ENCODE measurements at regions not wholly inside any gene's neighbourhood (a gene's known extent, or its start where the extent isn't known, plus 50 kb on each side); places are given as distances from the start of the nearest gene placed in this dataset.

DNA sequence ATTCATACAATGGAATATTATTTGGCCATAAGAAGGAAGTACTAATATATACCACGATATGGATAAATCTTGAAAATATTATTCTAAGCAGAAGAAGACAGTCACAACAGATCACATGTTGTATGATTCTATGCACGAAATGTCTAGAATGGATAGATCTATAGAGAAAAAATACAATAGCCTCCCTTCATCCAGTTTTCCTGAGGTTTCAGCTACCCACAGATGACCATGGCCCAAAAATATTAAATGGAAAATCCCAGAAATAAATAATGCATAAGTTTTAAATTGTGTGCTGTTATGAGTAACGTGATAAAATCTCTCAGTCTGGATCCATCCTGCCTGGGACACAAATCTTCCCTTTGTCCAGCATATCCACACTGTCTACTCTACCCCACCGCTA, 162.2 kb upstream of the ST8SIA2 start (continued):
- TF ChIP-seq EZH2phosphoT487 (IDR thresholded peaks at IDR 0.05; ENCODE audit: unreplicated experiment) = no peak
- TF ChIP-seq ZNF114 (CRISPR knock-in tag; IDR thresholded peaks at IDR 0.05) = no peak
- TF ChIP-seq STAT1 (IDR thresholded peaks at IDR 0.05; ENCODE audit: unreplicated experiment) = no peak

DNA sequence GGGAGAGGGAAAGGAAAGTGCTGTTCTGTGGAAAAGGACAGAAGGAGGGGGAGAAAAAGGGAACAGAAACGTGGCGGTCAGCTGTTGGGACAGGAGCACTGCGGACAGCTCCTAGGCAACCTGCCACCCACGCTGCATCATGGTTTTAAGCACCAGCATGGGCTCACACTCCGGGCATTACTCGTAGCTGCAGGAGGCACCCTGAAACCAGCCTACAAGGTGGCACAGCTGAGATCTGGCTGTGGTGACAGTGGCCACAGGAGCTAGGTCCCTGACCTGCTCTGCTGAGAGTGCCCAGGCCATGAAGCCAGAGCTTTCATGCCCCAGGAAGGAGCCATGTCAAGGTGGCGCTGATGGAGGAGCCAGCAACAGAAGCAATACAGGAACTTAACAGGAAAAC, 161.4 kb upstream of the ST8SIA2 start:
- no peak for DNase-seq (ENCODE audit: low spot score)
- Mint-ChIP-seq H3K9me3 (no peaks in the 10 kb centered on the region), H3K27ac (no peak overlapping the region; the same call in 1 of the 2 replicates), H3K4me3 (no peak overlapping the region), H3K27me3 (ENCODE audit: insufficient read depth, low read depth, poor library complexity) (no peaks in the 10 kb centered on the region), H3K4me1 (no peaks in the 10 kb centered on the region), H3K36me3 (ENCODE audit: low read depth) (no peaks in the 10 kb centered on the region)
- H3K4me3 ChIP-seq = no peak overlapping the region
- H3K4me1 ChIP-seq (ENCODE audit: insufficient read depth) = no peaks in the 10 kb centered on the region
- no peak overlapping the region for H3K27ac ChIP-seq (ENCODE audit: low read depth)
- no peak overlapping the region for H3K4me2 ChIP-seq
- TF ChIP-seq STAT1 (IDR thresholded peaks at IDR 0.05; ENCODE audit: unreplicated experiment) (no peak), NANOG (IDR thresholded peaks at IDR 0.05; ENCODE audit: borderline replicate concordance) (no peak), POLR2AphosphoS5 (IDR thresholded peaks at IDR 0.05; ENCODE audit: low read depth) (no peak), ZNF114 (CRISPR knock-in tag; IDR thresholded peaks at IDR 0.05) (no peak)
- TF ChIP-seq, protein P1, sequence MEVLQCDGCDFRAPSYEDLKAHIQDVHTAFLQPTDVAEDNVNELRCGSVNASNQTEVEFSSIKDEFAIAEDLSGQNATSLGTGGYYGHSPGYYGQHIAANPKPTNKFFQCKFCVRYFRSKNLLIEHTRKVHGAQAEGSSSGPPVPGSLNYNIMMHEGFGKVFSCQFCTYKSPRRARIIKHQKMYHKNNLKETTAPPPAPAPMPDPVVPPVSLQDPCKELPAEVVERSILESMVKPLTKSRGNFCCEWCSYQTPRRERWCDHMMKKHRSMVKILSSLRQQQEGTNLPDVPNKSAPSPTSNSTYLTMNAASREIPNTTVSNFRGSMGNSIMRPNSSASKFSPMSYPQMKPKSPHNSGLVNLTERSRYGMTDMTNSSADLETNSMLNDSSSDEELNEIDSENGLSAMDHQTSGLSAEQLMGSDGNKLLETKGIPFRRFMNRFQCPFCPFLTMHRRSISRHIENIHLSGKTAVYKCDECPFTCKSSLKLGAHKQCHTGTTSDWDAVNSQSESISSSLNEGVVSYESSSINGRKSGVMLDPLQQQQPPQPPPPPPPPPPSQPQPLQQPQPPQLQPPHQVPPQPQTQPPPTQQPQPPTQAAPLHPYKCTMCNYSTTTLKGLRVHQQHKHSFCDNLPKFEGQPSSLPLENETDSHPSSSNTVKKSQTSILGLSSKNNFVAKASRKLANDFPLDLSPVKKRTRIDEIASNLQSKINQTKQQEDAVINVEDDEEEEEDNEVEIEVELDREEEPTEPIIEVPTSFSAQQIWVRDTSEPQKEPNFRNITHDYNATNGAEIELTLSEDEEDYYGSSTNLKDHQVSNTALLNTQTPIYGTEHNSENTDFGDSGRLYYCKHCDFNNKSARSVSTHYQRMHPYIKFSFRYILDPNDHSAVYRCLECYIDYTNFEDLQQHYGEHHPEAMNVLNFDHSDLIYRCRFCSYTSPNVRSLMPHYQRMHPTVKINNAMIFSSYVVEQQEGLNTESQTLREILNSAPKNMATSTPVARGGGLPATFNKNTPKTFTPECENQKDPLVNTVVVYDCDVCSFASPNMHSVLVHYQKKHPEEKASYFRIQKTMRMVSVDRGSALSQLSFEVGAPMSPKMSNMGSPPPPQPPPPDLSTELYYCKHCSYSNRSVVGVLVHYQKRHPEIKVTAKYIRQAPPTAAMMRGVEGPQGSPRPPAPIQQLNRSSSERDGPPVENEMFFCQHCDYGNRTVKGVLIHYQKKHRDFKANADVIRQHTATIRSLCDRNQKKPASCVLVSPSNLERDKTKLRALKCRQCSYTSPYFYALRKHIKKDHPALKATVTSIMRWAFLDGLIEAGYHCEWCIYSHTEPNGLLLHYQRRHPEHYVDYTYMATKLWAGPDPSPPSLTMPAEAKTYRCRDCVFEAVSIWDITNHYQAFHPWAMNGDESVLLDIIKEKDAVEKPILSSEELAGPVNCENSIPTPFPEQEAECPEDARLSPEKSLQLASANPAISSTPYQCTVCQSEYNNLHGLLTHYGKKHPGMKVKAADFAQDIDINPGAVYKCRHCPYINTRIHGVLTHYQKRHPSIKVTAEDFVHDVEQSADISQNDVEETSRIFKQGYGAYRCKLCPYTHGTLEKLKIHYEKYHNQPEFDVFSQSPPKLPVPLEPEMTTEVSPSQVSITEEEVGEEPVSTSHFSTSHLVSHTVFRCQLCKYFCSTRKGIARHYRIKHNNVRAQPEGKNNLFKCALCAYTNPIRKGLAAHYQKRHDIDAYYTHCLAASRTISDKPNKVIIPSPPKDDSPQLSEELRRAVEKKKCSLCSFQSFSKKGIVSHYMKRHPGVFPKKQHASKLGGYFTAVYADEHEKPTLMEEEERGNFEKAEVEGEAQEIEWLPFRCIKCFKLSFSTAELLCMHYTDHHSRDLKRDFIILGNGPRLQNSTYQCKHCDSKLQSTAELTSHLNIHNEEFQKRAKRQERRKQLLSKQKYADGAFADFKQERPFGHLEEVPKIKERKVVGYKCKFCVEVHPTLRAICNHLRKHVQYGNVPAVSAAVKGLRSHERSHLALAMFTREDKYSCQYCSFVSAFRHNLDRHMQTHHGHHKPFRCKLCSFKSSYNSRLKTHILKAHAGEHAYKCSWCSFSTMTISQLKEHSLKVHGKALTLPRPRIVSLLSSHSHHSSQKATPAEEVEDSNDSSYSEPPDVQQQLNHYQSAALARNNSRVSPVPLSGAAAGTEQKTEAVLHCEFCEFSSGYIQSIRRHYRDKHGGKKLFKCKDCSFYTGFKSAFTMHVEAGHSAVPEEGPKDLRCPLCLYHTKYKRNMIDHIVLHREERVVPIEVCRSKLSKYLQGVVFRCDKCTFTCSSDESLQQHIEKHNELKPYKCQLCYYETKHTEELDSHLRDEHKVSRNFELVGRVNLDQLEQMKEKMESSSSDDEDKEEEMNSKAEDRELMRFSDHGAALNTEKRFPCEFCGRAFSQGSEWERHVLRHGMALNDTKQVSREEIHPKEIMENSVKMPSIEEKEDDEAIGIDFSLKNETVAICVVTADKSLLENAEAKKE (CRISPR knock-in tag; IDR thresholded peaks at IDR 0.05) = no peak
- TF ChIP-seq, protein P2, sequence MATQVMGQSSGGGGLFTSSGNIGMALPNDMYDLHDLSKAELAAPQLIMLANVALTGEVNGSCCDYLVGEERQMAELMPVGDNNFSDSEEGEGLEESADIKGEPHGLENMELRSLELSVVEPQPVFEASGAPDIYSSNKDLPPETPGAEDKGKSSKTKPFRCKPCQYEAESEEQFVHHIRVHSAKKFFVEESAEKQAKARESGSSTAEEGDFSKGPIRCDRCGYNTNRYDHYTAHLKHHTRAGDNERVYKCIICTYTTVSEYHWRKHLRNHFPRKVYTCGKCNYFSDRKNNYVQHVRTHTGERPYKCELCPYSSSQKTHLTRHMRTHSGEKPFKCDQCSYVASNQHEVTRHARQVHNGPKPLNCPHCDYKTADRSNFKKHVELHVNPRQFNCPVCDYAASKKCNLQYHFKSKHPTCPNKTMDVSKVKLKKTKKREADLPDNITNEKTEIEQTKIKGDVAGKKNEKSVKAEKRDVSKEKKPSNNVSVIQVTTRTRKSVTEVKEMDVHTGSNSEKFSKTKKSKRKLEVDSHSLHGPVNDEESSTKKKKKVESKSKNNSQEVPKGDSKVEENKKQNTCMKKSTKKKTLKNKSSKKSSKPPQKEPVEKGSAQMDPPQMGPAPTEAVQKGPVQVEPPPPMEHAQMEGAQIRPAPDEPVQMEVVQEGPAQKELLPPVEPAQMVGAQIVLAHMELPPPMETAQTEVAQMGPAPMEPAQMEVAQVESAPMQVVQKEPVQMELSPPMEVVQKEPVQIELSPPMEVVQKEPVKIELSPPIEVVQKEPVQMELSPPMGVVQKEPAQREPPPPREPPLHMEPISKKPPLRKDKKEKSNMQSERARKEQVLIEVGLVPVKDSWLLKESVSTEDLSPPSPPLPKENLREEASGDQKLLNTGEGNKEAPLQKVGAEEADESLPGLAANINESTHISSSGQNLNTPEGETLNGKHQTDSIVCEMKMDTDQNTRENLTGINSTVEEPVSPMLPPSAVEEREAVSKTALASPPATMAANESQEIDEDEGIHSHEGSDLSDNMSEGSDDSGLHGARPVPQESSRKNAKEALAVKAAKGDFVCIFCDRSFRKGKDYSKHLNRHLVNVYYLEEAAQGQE (IDR thresholded peaks at IDR 0.05; ENCODE audit: unreplicated experiment) = peak; percentile 44
- TF ChIP-seq, protein P3, sequence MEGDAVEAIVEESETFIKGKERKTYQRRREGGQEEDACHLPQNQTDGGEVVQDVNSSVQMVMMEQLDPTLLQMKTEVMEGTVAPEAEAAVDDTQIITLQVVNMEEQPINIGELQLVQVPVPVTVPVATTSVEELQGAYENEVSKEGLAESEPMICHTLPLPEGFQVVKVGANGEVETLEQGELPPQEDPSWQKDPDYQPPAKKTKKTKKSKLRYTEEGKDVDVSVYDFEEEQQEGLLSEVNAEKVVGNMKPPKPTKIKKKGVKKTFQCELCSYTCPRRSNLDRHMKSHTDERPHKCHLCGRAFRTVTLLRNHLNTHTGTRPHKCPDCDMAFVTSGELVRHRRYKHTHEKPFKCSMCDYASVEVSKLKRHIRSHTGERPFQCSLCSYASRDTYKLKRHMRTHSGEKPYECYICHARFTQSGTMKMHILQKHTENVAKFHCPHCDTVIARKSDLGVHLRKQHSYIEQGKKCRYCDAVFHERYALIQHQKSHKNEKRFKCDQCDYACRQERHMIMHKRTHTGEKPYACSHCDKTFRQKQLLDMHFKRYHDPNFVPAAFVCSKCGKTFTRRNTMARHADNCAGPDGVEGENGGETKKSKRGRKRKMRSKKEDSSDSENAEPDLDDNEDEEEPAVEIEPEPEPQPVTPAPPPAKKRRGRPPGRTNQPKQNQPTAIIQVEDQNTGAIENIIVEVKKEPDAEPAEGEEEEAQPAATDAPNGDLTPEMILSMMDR (conservative IDR thresholded peaks at IDR 0.05; ENCODE audit: low read depth in 2 of 2) = no peak
- H3K36me3 ChIP-seq (ENCODE audit: insufficient read depth) = no peaks in the 10 kb centered on the region
- no peak for ATAC-seq
- no peaks in the 10 kb centered on the region for H3F3A ChIP-seq (replicated peaks; ENCODE audit: low read depth)
- H3K27me3 ChIP-seq (ENCODE audit: insufficient read depth) = no peaks in the 10 kb centered on the region
- H2AFZ ChIP-seq = no peak overlapping the region
- 0 out of 2 replicates have a peak, but pooled peaks cover 4% of the 10 kb centered on the region for H3K9me2 ChIP-seq (ENCODE audit: insufficient read depth)
- no peaks in the 10 kb centered on the region for H3K79me2 ChIP-seq (replicated peaks; ENCODE audit: insufficient read depth)
- no peaks in the 10 kb centered on the region for H4K20me1 ChIP-seq (replicated peaks; ENCODE audit: insufficient read depth)

All from GM23338 (cell line).